IPS DF 6.9 (cell line): ENCODE measurements at regions not wholly inside any gene's neighbourhood (a gene's known extent, or its start where the extent isn't known, plus 50 kb on each side); places are given as distances from the start of the nearest gene placed in this dataset.

Source experiments
- DNase-seq: peaks from one replicate; pipeline ENCODE4 v3.0.0-alpha.2; 2013; ENCODE audit warnings: low read depth, low spot score
- H3K27ac ChIP-seq: one replicate; pipeline ENCODE4 v1.5.1; 2013; ENCODE audit warnings: low read length, control low read depth
- H3K27me3 ChIP-seq: 2 replicates; pipeline ENCODE4 v1.6.1; 2013; ENCODE audit warnings: mild to moderate bottlenecking, low read length; ENCODE audit not compliant: control insufficient read depth, insufficient read depth
- H3K36me3 ChIP-seq: 2 replicates; pipeline ENCODE4 v1.6.1; 2013; ENCODE audit warnings: low read length; ENCODE audit not compliant: control insufficient read depth, insufficient read depth
- H3K4me1 ChIP-seq: 2 replicates; pipeline ENCODE4 v1.6.1; 2013; ENCODE audit warnings: low read length; ENCODE audit not compliant: control insufficient read depth, insufficient read depth
- H3K4me3 ChIP-seq: 2 replicates; pipeline ENCODE4 v1.5.1; 2013; ENCODE audit warnings: mild to moderate bottlenecking, low read length
- H3K9me3 ChIP-seq: 2 replicates; pipeline ENCODE4 v1.6.1; 2013; ENCODE audit warnings: low read length, inconsistent platforms; ENCODE audit not compliant: control insufficient read depth, insufficient read depth
- WGBS: extraction: QIAGEN DNeasy Blood & Tissue Kit; methylation state at CpG from one replicate; pipeline ENCODE4 v1.1.7; 2013; ENCODE audit warnings: mixed read lengths, missing lambda C conversion rate; ENCODE audit not compliant: insufficient read length, insufficient coverage; 5-methylcytosine and 5-hydroxymethylcytosine counted together

DNA sequence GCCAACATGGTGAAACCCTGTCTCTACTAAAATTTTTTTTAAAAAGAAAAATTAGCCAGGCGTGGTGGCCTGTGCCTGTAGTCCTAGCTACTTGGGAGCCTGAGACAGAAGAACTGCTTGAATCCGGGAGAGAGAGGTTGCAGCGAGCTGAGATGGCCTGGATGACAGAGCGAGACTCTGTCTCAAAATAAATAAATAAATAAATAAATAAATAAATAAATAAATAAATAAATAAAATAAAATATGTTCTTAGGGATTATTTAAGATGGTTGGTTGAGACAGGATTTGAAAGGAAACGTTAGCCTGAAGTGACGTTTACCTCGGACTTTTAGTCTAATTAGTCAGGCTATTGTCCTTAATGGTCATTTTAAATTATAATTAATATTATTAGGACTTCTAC is 88.5 kb upstream of the CHRM3 start:
- no peak for DNase-seq
- no peak overlapping the region for H3K27ac ChIP-seq
- H3K4me3 ChIP-seq: no peak overlapping the region
- no CpG with 5 or more reads among the region's 7 CpGs for WGBS
- no peaks in the 10 kb centered on the region for H3K27me3 ChIP-seq
- no peaks in the 10 kb centered on the region for H3K9me3 ChIP-seq
- no peaks in the 10 kb centered on the region for H3K4me1 ChIP-seq
- no peaks in the 10 kb centered on the region for H3K36me3 ChIP-seq

DNA sequence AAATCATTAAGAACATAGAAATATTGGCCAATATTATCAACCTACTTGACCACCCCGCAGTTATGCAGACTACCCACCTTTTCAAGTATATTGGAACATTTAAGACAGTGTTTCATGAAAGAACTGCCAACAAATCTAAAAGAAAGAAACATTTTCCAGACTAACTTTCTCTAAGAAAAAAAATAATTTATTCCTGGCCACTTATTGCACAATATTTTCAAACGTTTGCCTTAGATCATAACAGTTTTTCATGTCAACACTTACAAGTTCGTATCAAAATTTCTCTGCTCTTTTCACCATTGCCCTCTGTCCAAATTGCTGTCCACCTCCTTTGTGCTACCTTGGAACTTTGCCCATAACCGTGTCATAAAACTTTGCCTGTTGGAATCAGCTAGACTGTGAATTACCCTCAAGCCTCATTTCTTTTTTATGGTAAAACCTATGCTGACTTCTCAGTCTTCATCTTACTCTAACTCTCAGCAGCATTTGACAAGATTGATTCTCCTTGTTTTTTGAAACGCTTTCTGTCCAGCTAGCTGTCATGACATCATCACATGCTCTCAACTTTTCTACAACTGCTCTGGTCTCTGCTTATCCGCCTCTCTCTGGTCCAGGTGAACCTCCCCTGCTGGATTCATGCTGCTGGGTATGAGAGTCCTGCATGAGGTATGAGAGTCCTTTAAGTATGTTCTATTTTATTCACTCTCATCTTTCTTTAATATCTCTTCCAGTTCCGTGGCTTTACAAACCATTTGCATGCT is 92.8 kb upstream of the CHRM3 start:
- Histone ChIP-seq H3K4me1 (no peaks in the 10 kb centered on the region), H3K9me3 (no peaks in the 10 kb centered on the region), H3K36me3 (no peaks in the 10 kb centered on the region), H3K4me3 (no peak overlapping the region), H3K27me3 (no peaks in the 10 kb centered on the region), H3K27ac (no peak overlapping the region)
- DNase-seq: no peak
- no CpG with 5 or more reads among the region's 7 CpGs for WGBS

DNA sequence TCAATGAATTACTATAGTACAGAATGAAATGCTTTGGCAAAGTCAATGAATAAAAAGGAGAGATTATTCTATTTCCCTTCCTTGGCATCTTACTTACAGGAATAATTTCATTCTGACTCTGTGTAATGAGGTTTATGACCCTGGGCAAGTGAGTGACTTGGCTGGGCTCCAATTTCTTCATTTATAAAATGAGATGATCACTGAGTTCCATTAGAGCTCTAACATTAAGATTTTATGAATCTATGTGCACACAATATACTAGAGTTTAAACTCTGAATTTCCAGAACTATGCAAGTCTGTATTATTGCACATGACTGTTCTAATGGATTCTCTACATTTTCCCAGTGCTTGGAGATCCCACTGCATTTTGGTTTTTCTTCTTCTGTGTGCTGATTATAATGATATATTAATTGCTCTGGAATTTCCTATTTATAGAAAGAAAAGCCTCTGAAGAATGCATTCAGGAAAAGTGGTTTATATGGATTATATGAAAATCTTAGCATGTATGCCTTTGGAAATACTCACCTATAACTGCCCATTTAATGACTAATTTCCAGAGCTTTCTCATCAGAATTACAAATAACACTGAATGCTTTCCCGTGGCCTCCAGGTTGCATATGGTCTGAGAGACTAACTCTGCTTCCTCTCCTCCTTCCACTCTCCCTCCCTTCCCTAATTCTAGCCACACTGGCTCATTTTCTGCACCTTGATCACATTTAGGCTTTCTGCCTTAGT is 97.4 kb upstream of the CHRM3 start:
- H3K9me3 ChIP-seq: no peaks in the 10 kb centered on the region
- no peak overlapping the region for H3K27ac ChIP-seq
- no peaks in the 10 kb centered on the region for H3K36me3 ChIP-seq
- H3K4me1 ChIP-seq: peaks cover 3% of the 10 kb centered on the region
- no peak for DNase-seq
- no CpG with 5 or more reads among the region's 1 CpG for whole genome bisulfite sequencing
- H3K27me3 ChIP-seq: no peaks in the 10 kb centered on the region
- no peak overlapping the region for H3K4me3 ChIP-seq

DNA sequence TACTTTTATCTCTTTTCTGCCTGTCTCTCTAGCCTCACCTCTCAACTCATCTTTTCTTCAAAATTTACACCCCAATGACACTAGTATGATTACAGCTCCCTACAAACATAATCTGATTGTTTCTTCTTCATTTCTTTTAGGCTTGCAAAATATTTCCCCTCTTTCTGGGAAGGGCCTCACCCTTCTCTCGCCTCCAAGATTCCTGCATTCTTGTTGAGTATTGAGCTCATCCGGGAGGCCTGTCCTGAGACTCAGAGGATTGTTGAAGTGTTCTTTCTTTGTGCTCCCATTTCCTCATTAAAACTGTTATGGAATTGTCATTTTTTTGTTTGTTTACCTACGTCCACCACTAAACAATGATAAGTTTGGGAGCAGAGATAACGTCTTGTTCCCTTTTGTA is 99.1 kb upstream of the CHRM3 start:
- no CpG with 5 or more reads among the region's 4 CpGs for WGBS
- no peak for DNase-seq

DNA sequence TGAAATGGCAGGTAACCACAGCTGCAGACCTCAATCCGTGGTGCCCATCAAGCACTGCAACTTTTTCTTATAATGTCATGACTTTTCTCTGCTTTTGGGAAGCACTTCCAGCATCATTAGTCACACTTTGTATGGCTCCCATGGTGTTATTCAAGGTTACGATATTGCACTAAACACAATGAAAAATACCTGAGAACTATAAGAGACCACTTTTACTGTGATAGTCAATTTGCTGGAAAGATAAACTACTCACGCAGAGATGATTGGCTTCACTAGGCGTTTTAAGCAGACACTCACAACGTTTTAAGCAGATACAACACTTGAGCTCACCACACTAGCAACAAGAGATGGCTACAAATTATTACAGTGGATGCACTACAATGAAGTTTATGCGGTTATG is 103.2 kb upstream of the CHRM3 start:
- no CpG with 5 or more reads among the region's 6 CpGs for WGBS
- no peaks in the 10 kb centered on the region for H3K9me3 ChIP-seq
- H3K4me3 ChIP-seq: no peak overlapping the region
- no peaks in the 10 kb centered on the region for H3K36me3 ChIP-seq
- no peaks in the 10 kb centered on the region for H3K27me3 ChIP-seq
- peaks cover 1% of the 10 kb centered on the region for H3K4me1 ChIP-seq
- DNase-seq: no peak
- no peak overlapping the region for H3K27ac ChIP-seq

More for the DNA sequence above, 99.1 kb upstream of the CHRM3 start:
- H3K36me3 ChIP-seq: no peaks in the 10 kb centered on the region
- H3K27me3 ChIP-seq: no peaks in the 10 kb centered on the region
- H3K9me3 ChIP-seq: no peaks in the 10 kb centered on the region
- no peak overlapping the region for H3K27ac ChIP-seq
- H3K4me1 ChIP-seq: peaks cover 3% of the 10 kb centered on the region
- H3K4me3 ChIP-seq: no peak overlapping the region

DNA sequence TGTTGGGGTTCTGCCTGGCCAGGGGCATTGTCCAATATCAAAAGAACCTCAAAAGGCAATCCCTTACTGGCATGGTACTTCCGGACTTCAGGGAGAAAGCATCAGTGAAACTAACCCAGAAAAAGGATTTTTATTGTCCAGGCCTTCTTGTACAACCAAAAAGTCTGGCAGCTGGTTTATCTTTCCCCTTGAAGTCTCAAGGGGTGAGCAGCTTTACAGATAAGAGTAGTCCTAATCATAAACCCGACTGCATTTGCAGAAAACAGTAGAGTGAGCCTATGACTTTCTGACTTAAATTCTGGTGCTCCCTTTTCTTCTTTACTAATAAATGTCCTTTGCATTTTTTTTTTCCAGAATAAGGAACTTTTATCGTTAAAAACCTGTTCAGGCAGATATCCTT is 104.0 kb upstream of the CHRM3 start:
- WGBS: no CpG with 5 or more reads among the region's 3 CpGs
- DNase-seq: no peak
- Histone ChIP-seq H3K27me3 (no peaks in the 10 kb centered on the region), H3K4me3 (no peak overlapping the region), H3K27ac (no peak overlapping the region), H3K36me3 (no peaks in the 10 kb centered on the region), H3K4me1 (no peaks in the 10 kb centered on the region; the same call in 1 of the 2 replicates), H3K9me3 (no peaks in the 10 kb centered on the region)

DNA sequence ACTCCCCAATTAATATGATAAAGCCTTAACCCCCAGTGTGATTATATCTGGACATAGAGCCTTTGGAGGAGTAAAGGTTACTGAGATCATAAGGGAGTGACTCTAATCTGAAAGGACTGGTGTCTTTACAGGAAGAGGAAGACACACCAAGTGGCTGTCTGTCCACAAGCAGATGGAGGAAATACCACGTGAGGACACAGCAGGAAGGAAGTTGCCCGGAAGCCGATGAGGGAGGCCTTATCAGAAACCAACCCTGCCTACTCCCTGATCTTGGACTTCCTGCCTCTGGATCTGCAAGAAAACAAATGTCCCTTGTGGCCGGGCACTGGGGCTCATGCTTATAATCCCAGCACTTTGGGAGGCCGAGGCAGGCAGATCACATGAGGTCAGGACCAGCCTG is 110.3 kb upstream of the CHRM3 start:
- H3K27ac ChIP-seq: no peak overlapping the region
- no CpG with 5 or more reads among the region's 5 CpGs for WGBS
- H3K9me3 ChIP-seq: no peaks in the 10 kb centered on the region
- no peaks in the 10 kb centered on the region for H3K4me1 ChIP-seq
- no peaks in the 10 kb centered on the region for H3K36me3 ChIP-seq
- DNase-seq: no peak
- no peaks in the 10 kb centered on the region for H3K27me3 ChIP-seq
- H3K4me3 ChIP-seq: no peak overlapping the region

DNA sequence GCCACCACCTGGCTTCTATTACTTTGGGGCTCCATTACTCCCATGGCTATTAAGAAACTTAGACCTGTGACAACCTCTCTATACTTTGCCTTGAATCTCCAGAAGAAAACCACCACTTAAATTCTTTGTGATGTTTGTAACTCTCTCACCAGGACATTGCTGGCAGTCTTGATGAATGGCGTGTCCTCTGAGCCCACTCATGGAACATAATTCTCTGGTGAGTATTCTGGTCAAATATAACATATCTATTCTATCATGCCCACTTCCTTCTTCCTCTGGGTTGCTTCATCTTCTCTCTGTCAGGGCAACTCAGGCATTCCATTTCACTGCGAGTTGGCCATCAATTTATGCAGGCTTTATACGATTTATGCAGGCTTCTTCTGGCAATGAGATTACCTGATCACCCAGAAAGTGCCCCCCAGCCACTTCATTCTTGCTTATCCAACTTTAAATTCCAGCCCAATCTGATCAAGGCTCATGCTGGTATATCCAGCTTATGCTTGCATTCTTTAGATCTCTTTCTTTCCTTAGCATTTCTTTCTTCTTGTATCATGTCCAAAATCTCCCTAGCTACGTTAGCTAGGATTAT is 112.0 kb upstream of the CHRM3 start:
- Histone ChIP-seq H3K9me3 (no peaks in the 10 kb centered on the region), H3K4me1 (no peaks in the 10 kb centered on the region), H3K27ac (no peak overlapping the region), H3K27me3 (no peaks in the 10 kb centered on the region), H3K36me3 (no peaks in the 10 kb centered on the region), H3K4me3 (no peak overlapping the region)
- WGBS: no CpG with 5 or more reads among the region's 4 CpGs
- no peak for DNase-seq

DNA sequence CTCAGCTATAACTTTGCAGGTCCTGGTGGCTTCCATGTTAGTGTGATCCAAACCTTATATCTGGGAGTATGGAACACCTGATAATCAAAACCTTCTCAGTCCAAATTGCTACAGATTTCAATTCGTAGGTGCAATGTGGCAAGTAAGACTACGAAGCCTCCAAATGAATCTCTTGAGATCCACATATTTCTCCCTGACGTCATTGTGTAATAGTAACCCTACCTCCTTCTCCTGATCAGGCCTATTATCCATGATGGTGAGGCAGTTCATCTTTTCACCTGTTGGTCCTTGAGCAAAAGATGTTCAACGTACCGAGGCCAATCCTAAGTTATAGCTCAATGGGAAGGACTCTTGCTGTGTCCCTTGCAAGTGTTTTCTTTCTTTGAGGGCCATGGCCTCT is 115.9 kb upstream of the CHRM3 start:
- H3K4me1 ChIP-seq: no peaks in the 10 kb centered on the region
- no peak for DNase-seq
- no peak overlapping the region for H3K4me3 ChIP-seq
- no CpG with 5 or more reads among the region's 5 CpGs for WGBS
- H3K27ac ChIP-seq: no peak overlapping the region
- no peaks in the 10 kb centered on the region for H3K36me3 ChIP-seq
- no peaks in the 10 kb centered on the region for H3K27me3 ChIP-seq
- H3K9me3 ChIP-seq: no peaks in the 10 kb centered on the region

DNA sequence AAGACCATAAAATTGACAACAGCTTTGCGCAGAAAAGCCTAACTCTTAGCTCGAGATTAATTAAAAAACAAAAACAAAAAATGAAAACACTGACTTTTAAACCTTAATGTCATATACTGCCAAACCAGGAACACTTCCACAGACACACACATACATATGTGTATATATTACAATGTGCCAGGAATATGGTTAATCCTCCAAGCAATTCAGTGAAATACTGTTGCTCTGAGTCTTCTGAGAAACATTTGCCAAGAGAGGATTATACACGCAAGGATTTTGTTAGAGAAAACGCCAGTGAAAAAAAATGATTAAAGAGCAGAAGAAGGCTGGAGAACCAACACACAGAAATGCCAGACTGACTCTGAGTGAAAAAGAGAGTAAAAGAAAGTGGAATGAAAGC is 116.7 kb upstream of the CHRM3 start:
- no peak overlapping the region for H3K4me3 ChIP-seq
- no peaks in the 10 kb centered on the region for H3K36me3 ChIP-seq
- WGBS: no CpG with 5 or more reads among the region's 4 CpGs
- no peaks in the 10 kb centered on the region for H3K9me3 ChIP-seq
- no peaks in the 10 kb centered on the region for H3K4me1 ChIP-seq
- no peak overlapping the region for H3K27ac ChIP-seq
- DNase-seq: no peak
- no peaks in the 10 kb centered on the region for H3K27me3 ChIP-seq
